Suprapubic skin (tissue), 4 donors: ENCODE measurements at regions not wholly inside any gene's neighbourhood (a gene's known extent, or its start where the extent isn't known, plus 50 kb on each side); places are given as distances from the start of the nearest gene placed in this dataset.

Source experiments
- CTCF ChIP-seq, 2 donors: fragments of 200-600 bp in 1 of 2; fragments of 450-650 bp in 1 of 2; sonication (generic) in 1 of 2; IDR thresholded peaks; one replicate each; pipeline ENCODE4 v1.5.1; 2016 to 2019; ENCODE audit warnings: antibody characterized with exemption in 2 of 2, mild to moderate bottlenecking in 1 of 2, moderate library complexity in 1 of 2
- POLR2A ChIP-seq, 2 donors: fragments of 450-650 bp; IDR thresholded peaks; one replicate each; pipeline ENCODE4 v1.6.1; 2017; ENCODE audit warnings: antibody characterized with exemption in 2 of 2, mild to moderate bottlenecking in 2 of 2, moderate library complexity in 2 of 2
- POLR2AphosphoS5 ChIP-seq, 3 donors: sonication (generic); formaldehyde crosslinking; IDR thresholded peaks; one replicate each; pipeline ENCODE4 v1.6.1; 2017; ENCODE audit warnings: antibody characterized with exemption in 3 of 3

- TF ChIP-seq CTCF (IDR thresholded peaks at IDR 0.05) (no peak), POLR2A (IDR thresholded peaks at IDR 0.05) (no peak), POLR2AphosphoS5 (IDR thresholded peaks at IDR 0.05) (no peak)
Observed at GRCh38 chr18:55141318-55141717, 182.1 kb upstream of the CCDC68 start.
